Stimulated activated CD4-positive, alpha-beta T cell treated with anti-CD3 and anti-CD28 coated beads, Interleukin-1b, Interleukin-23, amount 100 ng/mL, for 1 hour (primary cell): ENCODE measurements at regions not wholly inside any gene's neighbourhood (a gene's known extent, or its start where the extent isn't known, plus 50 kb on each side); places are given as distances from the start of the nearest gene placed in this dataset.

Experiments used
- DNase-seq, 2 donors: peaks; one replicate each; pipeline ENCODE4 v3.0.0-alpha.2; 2020; ENCODE audit warnings: low read depth in 2 of 2

GRCh38 chrX:39669668-39670067, 428.1 kb downstream of the BCOR start:
- DNase-seq = no peak

GRCh38 chrX:39670281-39670680, 427.5 kb downstream of the BCOR start:
- no peak for DNase-seq

DNA sequence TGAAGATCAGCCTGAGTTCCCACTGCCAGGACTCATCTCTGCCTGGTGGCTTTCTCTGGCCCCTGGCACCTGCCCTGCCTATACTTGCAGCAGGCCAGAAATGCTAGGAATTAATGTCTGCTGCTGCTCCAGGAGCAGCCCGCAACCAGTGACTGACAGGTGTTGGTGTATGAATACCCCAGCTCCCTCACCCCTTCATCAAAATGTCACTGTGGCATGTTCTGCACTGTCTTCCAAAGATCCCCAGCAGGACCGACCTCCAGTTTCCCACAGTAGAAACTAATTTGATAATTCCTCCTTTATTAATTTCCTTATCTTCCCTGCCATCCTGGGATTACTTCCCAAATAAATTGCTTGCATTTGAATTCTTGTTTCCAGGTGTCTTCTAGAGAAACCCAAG, 425.4 kb downstream of the BCOR start:
- no peak for DNase-seq

DNA sequence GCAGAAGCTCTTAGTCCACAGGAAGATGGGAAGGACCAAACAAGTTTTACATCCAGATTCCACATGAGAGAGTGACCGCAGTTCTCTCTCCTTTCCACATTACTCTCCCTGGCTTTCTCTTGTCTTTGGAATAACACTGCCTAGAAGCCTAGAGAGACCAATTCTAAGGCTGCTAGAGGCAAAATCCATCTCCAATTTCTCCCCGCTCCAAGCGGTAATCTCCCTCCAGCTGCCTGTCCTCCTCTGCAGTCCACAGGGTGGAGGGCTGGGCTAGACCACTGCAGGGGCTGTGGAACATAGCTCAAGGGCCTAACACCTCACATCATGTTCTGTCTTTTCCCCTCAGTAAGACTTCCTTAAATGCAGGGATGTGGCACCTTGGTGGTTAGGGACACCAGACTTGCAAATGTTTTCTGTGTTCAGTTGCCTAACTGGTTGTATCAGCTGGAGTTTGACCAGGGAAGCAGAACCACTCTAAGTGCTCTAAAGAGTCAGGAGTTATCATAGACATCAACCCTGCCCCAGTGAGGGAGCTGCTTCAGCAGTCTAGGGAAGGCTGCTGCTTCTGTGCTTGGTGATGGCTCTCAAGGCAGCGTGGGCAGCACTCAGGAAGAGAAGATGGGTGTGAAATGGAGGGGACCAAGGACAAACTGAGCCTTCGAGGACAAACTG, 423.1 kb downstream of the BCOR start:
- no peak for DNase-seq

GRCh38 chrX:39675162-39675553, 422.6 kb downstream of the BCOR start:
- DNase-seq = no peak

GRCh38 chrX:39675619-39676018, 422.1 kb downstream of the BCOR start:
- DNase-seq = no peak

GRCh38 chrX:39676434-39676833, 421.3 kb downstream of the BCOR start:
- no peak for DNase-seq

- DNase-seq = no peak
These were observed 420.2 kb downstream of the BCOR start for GRCh38 chrX:39677585-39677977.

GRCh38 chrX:39677978-39678791, 419.6 kb downstream of the BCOR start:
- DNase-seq = no peak

- no peak for DNase-seq
These were observed 418.8 kb downstream of the BCOR start for GRCh38 chrX:39678914-39679313.

GRCh38 chrX:39679497-39680157, 418.1 kb downstream of the BCOR start:
- DNase-seq = no peak

GRCh38 chrX:39681885-39682284, 415.9 kb downstream of the BCOR start:
- DNase-seq = no peak

DNA sequence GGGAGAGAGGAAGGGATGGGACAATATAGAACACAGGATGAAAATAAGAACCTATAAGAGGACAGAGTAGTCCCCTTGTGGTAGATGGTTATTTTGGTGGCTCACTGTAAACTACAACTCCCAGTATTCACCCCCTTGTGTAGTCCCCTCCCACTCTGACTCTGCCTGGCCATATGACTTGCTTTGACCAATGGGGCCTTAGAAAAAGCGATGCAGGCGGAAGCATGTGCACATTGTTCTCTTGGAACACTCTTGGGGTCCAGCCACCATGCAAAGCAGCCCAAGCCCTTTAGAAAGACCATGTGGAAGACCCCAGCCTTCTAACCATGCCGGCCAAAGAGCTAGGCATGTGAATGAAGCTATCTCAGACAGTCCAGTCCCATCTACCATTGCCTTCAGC, 415.0 kb downstream of the BCOR start:
- no peak for DNase-seq

DNA sequence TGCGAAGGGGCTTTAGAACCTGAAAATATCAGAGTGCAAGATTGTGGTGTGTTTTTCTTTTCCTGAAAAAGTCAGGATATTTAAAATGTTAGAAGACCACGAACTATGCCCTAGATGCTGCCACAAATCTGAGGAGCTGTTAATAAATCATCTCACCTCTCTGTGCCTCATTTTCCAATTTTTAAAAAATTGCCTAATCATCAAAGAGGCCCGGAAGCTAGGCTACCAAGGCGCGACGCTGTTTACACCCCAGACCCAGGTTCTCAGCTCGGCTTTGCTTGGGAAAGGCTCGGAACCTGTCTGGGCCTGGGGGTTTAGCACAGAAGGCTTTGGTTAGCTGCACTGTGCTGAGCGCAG, 409.6 kb downstream of the BCOR start:
- no peak for DNase-seq

GRCh38 chrX:39688576-39689375, 409.0 kb downstream of the BCOR start:
- peak in 1 of 2 donors; percentile 2 for DNase-seq

- no peak for DNase-seq
These were observed 408.2 kb downstream of the BCOR start for GRCh38 chrX:39689376-39690104.

- no peak for DNase-seq
These were observed 407.0 kb downstream of the BCOR start for GRCh38 chrX:39690541-39691415.

GRCh38 chrX:39691724-39692123, 406.0 kb downstream of the BCOR start:
- no peak for DNase-seq

GRCh38 chrX:39692796-39693195, 405.0 kb downstream of the BCOR start:
- DNase-seq = no peak

- no peak for DNase-seq
These were observed 404.5 kb downstream of the BCOR start for GRCh38 chrX:39693298-39693697.
